ENCODE measurements at regions not wholly inside any gene's neighbourhood (a gene's known extent, or its start where the extent isn't known, plus 50 kb on each side); places are given as distances from the start of the nearest gene placed in this dataset.

- Histone ChIP-seq H3K27me3 (ENCODE audit: control insufficient read depth, insufficient read depth, low read length) (no peaks in the 10 kb centered on the region), H3K4me3 (ENCODE audit: low read depth, low read length) (no peak overlapping the region), H3K36me3 (ENCODE audit: control insufficient read depth, insufficient read depth, low read length) (no peaks in the 10 kb centered on the region)
- no peak for TF ChIP-seq CTCF (IDR thresholded peaks at IDR 0.05; ENCODE audit: insufficient read depth, low read length, poor library complexity, severe bottlenecking)
- no peak for DNase-seq (ENCODE audit: low read depth)
Observed at GRCh38 chr7:109044691-109045090, 475.0 kb downstream of the DNAJB9 start.

GRCh38 chr7:109049366-109049765 is 479.7 kb downstream of the DNAJB9 start:
- DNase-seq (ENCODE audit: low read depth): no peak
- H3K4me3 ChIP-seq (ENCODE audit: low read depth, low read length): no peak overlapping the region
- H3K27me3 ChIP-seq (ENCODE audit: control insufficient read depth, insufficient read depth, low read length): no peaks in the 10 kb centered on the region
- TF ChIP-seq CTCF (IDR thresholded peaks at IDR 0.05; ENCODE audit: insufficient read depth, low read length, poor library complexity, severe bottlenecking): no peak
- H3K36me3 ChIP-seq (ENCODE audit: control insufficient read depth, insufficient read depth, low read length): no peaks in the 10 kb centered on the region

GRCh38 chr7:109059089-109059488 is 489.4 kb downstream of the DNAJB9 start:
- Histone ChIP-seq H3K27me3 (ENCODE audit: control insufficient read depth, insufficient read depth, low read length) (no peaks in the 10 kb centered on the region), H3K36me3 (ENCODE audit: control insufficient read depth, insufficient read depth, low read length) (no peaks in the 10 kb centered on the region), H3K4me3 (ENCODE audit: low read depth, low read length) (no peak overlapping the region)
- no peak for TF ChIP-seq CTCF (IDR thresholded peaks at IDR 0.05; ENCODE audit: insufficient read depth, low read length, poor library complexity, severe bottlenecking)
- no peak for DNase-seq (ENCODE audit: low read depth)

GRCh38 chr7:109062798-109063197 is 493.1 kb downstream of the DNAJB9 start:
- TF ChIP-seq CTCF (IDR thresholded peaks at IDR 0.05; ENCODE audit: insufficient read depth, low read length, poor library complexity, severe bottlenecking): no peak
- H3K27me3 ChIP-seq (ENCODE audit: control insufficient read depth, insufficient read depth, low read length): no peaks in the 10 kb centered on the region
- no peak overlapping the region for H3K4me3 ChIP-seq (ENCODE audit: low read depth, low read length)
- no peak for DNase-seq (ENCODE audit: low read depth)
- no peaks in the 10 kb centered on the region for H3K36me3 ChIP-seq (ENCODE audit: control insufficient read depth, insufficient read depth, low read length)

GRCh38 chr7:109073543-109073942 is 503.9 kb downstream of the DNAJB9 start:
- no peak overlapping the region for H3K4me3 ChIP-seq (ENCODE audit: low read depth, low read length)

More at GRCh38 chr7:109073543-109073942, 503.9 kb downstream of the DNAJB9 start:
- TF ChIP-seq CTCF (IDR thresholded peaks at IDR 0.05; ENCODE audit: insufficient read depth, low read length, poor library complexity, severe bottlenecking): no peak
- H3K27me3 ChIP-seq (ENCODE audit: control insufficient read depth, insufficient read depth, low read length): no peaks in the 10 kb centered on the region
- H3K36me3 ChIP-seq (ENCODE audit: control insufficient read depth, insufficient read depth, low read length): no peaks in the 10 kb centered on the region
- DNase-seq (ENCODE audit: low read depth): no peak
